PFSK-1 (cell line): ENCODE measurements at regions not wholly inside any gene's neighbourhood (a gene's known extent, or its start where the extent isn't known, plus 50 kb on each side); places are given as distances from the start of the nearest gene placed in this dataset.

ENCODE experiments used
- POLR2AphosphoS5 ChIP-seq: IDR thresholded peaks from 2 replicates; pipeline ENCODE4 v1.6.1; 2012; ENCODE audit warnings: low read depth, mild to moderate bottlenecking, control low read depth, low read length, moderate library complexity
- SIN3A ChIP-seq: IDR thresholded peaks from 2 replicates; pipeline ENCODE4 v1.6.1; 2012; ENCODE audit warnings: mild to moderate bottlenecking, low read length, moderate library complexity, borderline replicate concordance; ENCODE audit not compliant: insufficient read depth
- TF ChIP-seq, protein P1 (sequence below), 2 experiments: IDR thresholded peaks; 2 replicates each; pipeline versions ENCODE4 v1.6.1 to v1.8.0; 2011 to 2012; ENCODE audit warnings: low read depth in 2 of 2, low read length in 2 of 2, control low read depth in 1 of 2, inconsistent platforms in 1 of 2, mild to moderate bottlenecking in 1 of 2, moderate library complexity in 1 of 2; ENCODE audit not compliant: insufficient read depth in 1 of 2

DNA sequence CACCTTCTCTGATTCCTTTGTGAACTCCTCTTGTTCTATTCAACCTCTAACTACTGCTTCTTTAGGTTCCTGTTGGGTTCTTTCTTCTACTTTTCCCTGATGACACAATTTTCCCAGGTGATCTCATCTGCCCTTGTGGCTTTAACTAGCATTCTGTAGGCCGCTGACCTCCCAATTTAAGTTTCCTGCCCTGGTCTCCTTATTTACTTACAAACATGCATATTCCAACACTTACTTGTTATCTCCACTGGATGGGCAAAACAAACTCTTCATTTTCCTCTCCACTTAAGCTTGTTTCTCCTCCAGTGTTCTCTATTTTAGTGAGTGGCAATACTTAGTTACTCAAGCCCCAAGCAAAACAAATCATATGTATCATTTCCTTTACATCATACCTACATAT is 734.5 kb downstream of the METTL15 start:
- TF ChIP-seq, protein P1, sequence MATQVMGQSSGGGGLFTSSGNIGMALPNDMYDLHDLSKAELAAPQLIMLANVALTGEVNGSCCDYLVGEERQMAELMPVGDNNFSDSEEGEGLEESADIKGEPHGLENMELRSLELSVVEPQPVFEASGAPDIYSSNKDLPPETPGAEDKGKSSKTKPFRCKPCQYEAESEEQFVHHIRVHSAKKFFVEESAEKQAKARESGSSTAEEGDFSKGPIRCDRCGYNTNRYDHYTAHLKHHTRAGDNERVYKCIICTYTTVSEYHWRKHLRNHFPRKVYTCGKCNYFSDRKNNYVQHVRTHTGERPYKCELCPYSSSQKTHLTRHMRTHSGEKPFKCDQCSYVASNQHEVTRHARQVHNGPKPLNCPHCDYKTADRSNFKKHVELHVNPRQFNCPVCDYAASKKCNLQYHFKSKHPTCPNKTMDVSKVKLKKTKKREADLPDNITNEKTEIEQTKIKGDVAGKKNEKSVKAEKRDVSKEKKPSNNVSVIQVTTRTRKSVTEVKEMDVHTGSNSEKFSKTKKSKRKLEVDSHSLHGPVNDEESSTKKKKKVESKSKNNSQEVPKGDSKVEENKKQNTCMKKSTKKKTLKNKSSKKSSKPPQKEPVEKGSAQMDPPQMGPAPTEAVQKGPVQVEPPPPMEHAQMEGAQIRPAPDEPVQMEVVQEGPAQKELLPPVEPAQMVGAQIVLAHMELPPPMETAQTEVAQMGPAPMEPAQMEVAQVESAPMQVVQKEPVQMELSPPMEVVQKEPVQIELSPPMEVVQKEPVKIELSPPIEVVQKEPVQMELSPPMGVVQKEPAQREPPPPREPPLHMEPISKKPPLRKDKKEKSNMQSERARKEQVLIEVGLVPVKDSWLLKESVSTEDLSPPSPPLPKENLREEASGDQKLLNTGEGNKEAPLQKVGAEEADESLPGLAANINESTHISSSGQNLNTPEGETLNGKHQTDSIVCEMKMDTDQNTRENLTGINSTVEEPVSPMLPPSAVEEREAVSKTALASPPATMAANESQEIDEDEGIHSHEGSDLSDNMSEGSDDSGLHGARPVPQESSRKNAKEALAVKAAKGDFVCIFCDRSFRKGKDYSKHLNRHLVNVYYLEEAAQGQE (IDR thresholded peaks at IDR 0.05; ENCODE audit: insufficient read depth in 1 of 2, low read depth in 2 of 2, low read length in 2 of 2): no peak
- TF ChIP-seq POLR2AphosphoS5 (no peak), SIN3A (no peak)
